HCT116 (cell line): ENCODE measurements at regions not wholly inside any gene's neighbourhood (a gene's known extent, or its start where the extent isn't known, plus 50 kb on each side); places are given as distances from the start of the nearest gene placed in this dataset.

Experiments used
- ATAC-seq: fragments of 200-7000 bp; cut with Tn5 transposase; 2 replicates; pipeline ENCODE4 v1.9.1; 2020; ENCODE audit warnings: mild to moderate bottlenecking, moderate library complexity
- BruUV-seq: library from RNA; stranded (reverse); fragments of 400-500 nt; replicated peaks from 2 replicates; lab custom pipeline; 2021; lab: Mats Ljungman, UMichigan
- CTCF ChIA-PET: fragments of 300-600 bp; sonication (Branson Sonifier 250); formaldehyde crosslinking; loops from one replicate; lab custom pipeline; 2021; ENCODE audit warnings: antibody characterized with exemption; lab: Charles Lee
- POLR2A ChIA-PET: fragments of 300-600, 350-600 bp; sonication (Branson Sonifier 250); formaldehyde crosslinking; loops from one replicate; lab custom pipeline; 2021; ENCODE audit warnings: antibody characterized with exemption; lab: Charles Lee
- RAD21 ChIA-PET, 2 experiments: fragments of 300-600 bp; sonication (Branson Sonifier 250); formaldehyde crosslinking; loops; one replicate each; lab custom pipeline; 2023; ENCODE audit warnings: low total read pairs in 2 of 2; ENCODE audit not compliant: uncharacterized antibody in 2 of 2, unreplicated experiment in 2 of 2, low non-redundant PET in 1 of 2; lab: Charles Lee
- DNase-seq: peaks from one replicate; pipeline ENCODE4 v3.0.0-alpha.2; 2010; ENCODE audit warnings: low read depth, low spot score
- H2AFZ ChIP-seq: fragments of 200-600 bp; shearing (Covaris generic), sonication (generic); 2 replicates; pipeline ENCODE4 v1.6.1; 2017; ENCODE audit warnings: low read depth, mixed run types, mixed read lengths, antibody characterized with exemption, low read length; ENCODE audit not compliant: poor library complexity, severe bottlenecking
- H3K27ac ChIP-seq: 2 replicates; pipeline ENCODE4 v1.5.1; 2012; ENCODE audit warnings: low read depth, low read length
- H3K27me3 ChIP-seq: fragments of 200-600 bp; sonication (generic); 2 replicates; pipeline ENCODE4 v1.6.1; 2016; ENCODE audit warnings: mixed run types, low read length, mixed read lengths; ENCODE audit not compliant: insufficient read depth
- H3K36me3 ChIP-seq, 2 experiments: fragments of 200-500 bp in 1 of 2; fragments of 200-600 bp in 1 of 2; sonication (Bioruptor generic) in 1 of 2; sonication (generic) in 1 of 2; 2 replicates each; pipeline versions ENCODE4 v1.5.1 to v1.6.1; 2014 to 2016; ENCODE audit warnings: low read length in 2 of 2, inconsistent platforms in 1 of 2, mixed read lengths in 1 of 2, mixed run types in 1 of 2; ENCODE audit not compliant: insufficient read depth in 2 of 2, control insufficient read depth in 1 of 2
- H3K4me1 ChIP-seq, 2 experiments: fragments of 200-600 bp in 1 of 2; sonication (generic) in 1 of 2; 2 replicates each; pipeline versions ENCODE4 v1.5.1 to v1.6.1; 2012 to 2017; ENCODE audit warnings: low read length in 2 of 2, inconsistent platforms in 1 of 2, mild to moderate bottlenecking in 1 of 2, mixed read lengths in 1 of 2, mixed run types in 1 of 2, moderate library complexity in 1 of 2; ENCODE audit not compliant: insufficient read depth in 2 of 2, control insufficient read depth in 1 of 2
- H3K4me2 ChIP-seq: fragments of 200-600 bp; sonication (generic); 2 replicates; pipeline ENCODE4 v1.6.1; 2017; ENCODE audit warnings: mixed run types, low read length, mixed read lengths
- H3K4me3 ChIP-seq, 2 experiments: fragments of 200-600 bp in 1 of 2; sonication (generic) in 1 of 2; replicated peaks in 1 of 2; 2 replicates each; pipeline ENCODE4 v1.5.1; 2011 to 2016; ENCODE audit warnings: low read length in 2 of 2, control low read depth in 1 of 2, low read depth in 1 of 2, mild to moderate bottlenecking in 1 of 2, mixed read lengths in 1 of 2, mixed run types in 1 of 2
- H3K79me2 ChIP-seq: fragments of 200-600 bp; sonication (generic); 2 replicates; pipeline ENCODE4 v1.6.1; 2017; ENCODE audit warnings: mild to moderate bottlenecking, mixed run types, low read length, moderate library complexity, mixed read lengths; ENCODE audit not compliant: insufficient read depth
- H3K9ac ChIP-seq: fragments of 200-600 bp; sonication (generic); 2 replicates; pipeline ENCODE4 v1.6.1; 2016; ENCODE audit warnings: low read length, mixed read lengths
- H3K9me2 ChIP-seq: fragments of 200-600 bp; sonication (generic), shearing (Covaris generic); 2 replicates; pipeline ENCODE4 v1.6.1; 2017; ENCODE audit warnings: mixed run types, mild to moderate bottlenecking, moderate library complexity; ENCODE audit not compliant: insufficient read depth
- H3K9me3 ChIP-seq, 2 experiments: fragments of 200-500 bp in 1 of 2; fragments of 200-600 bp in 1 of 2; sonication (Bioruptor generic) in 1 of 2; sonication (generic) in 1 of 2; 2 replicates each; pipeline ENCODE4 v1.6.1; 2014 to 2017; ENCODE audit warnings: low read length in 2 of 2, mixed read lengths in 2 of 2, inconsistent platforms in 1 of 2, low read depth in 1 of 2, mild to moderate bottlenecking in 1 of 2, mixed run types in 1 of 2, moderate library complexity in 1 of 2; ENCODE audit not compliant: control insufficient read depth in 1 of 2, insufficient read depth in 1 of 2
- H4K20me1 ChIP-seq: fragments of 200-600 bp; sonication (generic), shearing (Covaris generic); 2 replicates; pipeline ENCODE4 v1.6.1; 2017; ENCODE audit warnings: mixed run types, mild to moderate bottlenecking, moderate library complexity; ENCODE audit not compliant: insufficient read depth
- CEBPB ChIP-seq: IDR thresholded peaks from 2 replicates; pipeline ENCODE4 v1.6.1; 2012; ENCODE audit warnings: low read depth
- EZH2 ChIP-seq: fragments of 200-600 bp; sonication (generic); IDR thresholded peaks from 2 replicates; pipeline ENCODE4 v1.6.1; 2017; ENCODE audit warnings: antibody characterized with exemption, mixed run types
- FOSL1 ChIP-seq: IDR thresholded peaks from 2 replicates; pipeline ENCODE4 v1.6.1; 2012; ENCODE audit warnings: low read depth
- YY1 ChIP-seq: IDR thresholded peaks from 2 replicates; pipeline ENCODE4 v1.6.1; 2011; ENCODE audit warnings: low read length, low read depth, moderate library complexity, mild to moderate bottlenecking; ENCODE audit not compliant: insufficient replicate concordance; ENCODE audit errors: extremely low read depth
- intact Hi-C: fragments of 100-400 bp; cut with micrococcal nuclease; formaldehyde crosslinking; loops from 2 replicates; pipeline ENCODE4 v1.10.0; 2022
- TF ChIP-seq, protein P1 (sequence below): IDR thresholded peaks from 2 replicates; pipeline ENCODE4 v1.6.1; 2012; ENCODE audit warnings: low read depth
- TF ChIP-seq, protein P2 (sequence below): IDR thresholded peaks from 2 replicates; pipeline ENCODE4 v1.6.1; 2012
- TF ChIP-seq, protein P3 (sequence below), 3 experiments: fragments of 200-600 bp in 1 of 3; sonication (generic) in 1 of 3; IDR thresholded peaks in 2 of 3; conservative IDR thresholded peaks in 1 of 3; 2 replicates each; pipeline ENCODE4 v1.5.1; 2012 to 2017; ENCODE audit warnings: low read depth in 2 of 3, low read length in 2 of 3, antibody characterized with exemption in 1 of 3, borderline replicate concordance in 1 of 3, control low read depth in 1 of 3, mild to moderate bottlenecking in 1 of 3, mixed read lengths in 1 of 3, mixed run types in 1 of 3, moderate library complexity in 1 of 3; ENCODE audit not compliant: insufficient read depth in 1 of 3

DNA sequence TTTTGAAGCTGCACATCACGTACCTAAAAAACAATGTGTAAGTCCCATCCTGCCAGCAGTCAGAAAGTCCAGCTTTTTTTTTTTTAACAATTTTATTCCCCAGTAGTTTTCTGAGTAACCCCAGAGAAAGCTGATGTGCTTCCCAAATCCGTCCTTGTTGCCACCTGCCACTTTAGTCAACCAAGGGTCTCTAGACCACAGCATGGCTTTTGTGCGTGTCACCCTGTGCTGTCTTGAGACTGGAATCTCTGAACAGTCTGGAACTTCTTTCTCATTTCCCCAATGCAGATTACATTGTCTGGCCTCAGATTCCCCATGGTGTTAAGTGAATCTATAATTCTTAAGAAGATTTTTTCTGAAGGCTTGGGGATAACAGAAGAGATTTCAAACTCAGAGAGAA is 289.2 kb upstream of the KLF12 start:
- Histone ChIP-seq H3K27ac (no peak overlapping the region), H3K9me3 (no peaks in the 10 kb centered on the region), H4K20me1 (no peaks in the 10 kb centered on the region), H3K9ac (no peak overlapping the region), H3K36me3 (no peaks in the 10 kb centered on the region), H3K4me1 (no peaks in the 10 kb centered on the region), H3K9me2 (no peaks in the 10 kb centered on the region), H3K27me3 (no peaks in the 10 kb centered on the region), H3K4me3 (no peak overlapping the region), H3K4me2 (no peak overlapping the region), H2AFZ (no peak overlapping the region), H3K79me2 (no peaks in the 10 kb centered on the region)
- ATAC-seq (no peak), DNase-seq (no peak)
- TF ChIP-seq EZH2 (no peak), CEBPB (no peak), FOSL1 (no peak), YY1 (no peak)
- TF ChIP-seq, protein P1, sequence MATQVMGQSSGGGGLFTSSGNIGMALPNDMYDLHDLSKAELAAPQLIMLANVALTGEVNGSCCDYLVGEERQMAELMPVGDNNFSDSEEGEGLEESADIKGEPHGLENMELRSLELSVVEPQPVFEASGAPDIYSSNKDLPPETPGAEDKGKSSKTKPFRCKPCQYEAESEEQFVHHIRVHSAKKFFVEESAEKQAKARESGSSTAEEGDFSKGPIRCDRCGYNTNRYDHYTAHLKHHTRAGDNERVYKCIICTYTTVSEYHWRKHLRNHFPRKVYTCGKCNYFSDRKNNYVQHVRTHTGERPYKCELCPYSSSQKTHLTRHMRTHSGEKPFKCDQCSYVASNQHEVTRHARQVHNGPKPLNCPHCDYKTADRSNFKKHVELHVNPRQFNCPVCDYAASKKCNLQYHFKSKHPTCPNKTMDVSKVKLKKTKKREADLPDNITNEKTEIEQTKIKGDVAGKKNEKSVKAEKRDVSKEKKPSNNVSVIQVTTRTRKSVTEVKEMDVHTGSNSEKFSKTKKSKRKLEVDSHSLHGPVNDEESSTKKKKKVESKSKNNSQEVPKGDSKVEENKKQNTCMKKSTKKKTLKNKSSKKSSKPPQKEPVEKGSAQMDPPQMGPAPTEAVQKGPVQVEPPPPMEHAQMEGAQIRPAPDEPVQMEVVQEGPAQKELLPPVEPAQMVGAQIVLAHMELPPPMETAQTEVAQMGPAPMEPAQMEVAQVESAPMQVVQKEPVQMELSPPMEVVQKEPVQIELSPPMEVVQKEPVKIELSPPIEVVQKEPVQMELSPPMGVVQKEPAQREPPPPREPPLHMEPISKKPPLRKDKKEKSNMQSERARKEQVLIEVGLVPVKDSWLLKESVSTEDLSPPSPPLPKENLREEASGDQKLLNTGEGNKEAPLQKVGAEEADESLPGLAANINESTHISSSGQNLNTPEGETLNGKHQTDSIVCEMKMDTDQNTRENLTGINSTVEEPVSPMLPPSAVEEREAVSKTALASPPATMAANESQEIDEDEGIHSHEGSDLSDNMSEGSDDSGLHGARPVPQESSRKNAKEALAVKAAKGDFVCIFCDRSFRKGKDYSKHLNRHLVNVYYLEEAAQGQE, result no peak
- TF ChIP-seq, protein P2, sequence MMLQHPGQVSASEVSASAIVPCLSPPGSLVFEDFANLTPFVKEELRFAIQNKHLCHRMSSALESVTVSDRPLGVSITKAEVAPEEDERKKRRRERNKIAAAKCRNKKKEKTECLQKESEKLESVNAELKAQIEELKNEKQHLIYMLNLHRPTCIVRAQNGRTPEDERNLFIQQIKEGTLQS, result no peak
- TF ChIP-seq, protein P3, sequence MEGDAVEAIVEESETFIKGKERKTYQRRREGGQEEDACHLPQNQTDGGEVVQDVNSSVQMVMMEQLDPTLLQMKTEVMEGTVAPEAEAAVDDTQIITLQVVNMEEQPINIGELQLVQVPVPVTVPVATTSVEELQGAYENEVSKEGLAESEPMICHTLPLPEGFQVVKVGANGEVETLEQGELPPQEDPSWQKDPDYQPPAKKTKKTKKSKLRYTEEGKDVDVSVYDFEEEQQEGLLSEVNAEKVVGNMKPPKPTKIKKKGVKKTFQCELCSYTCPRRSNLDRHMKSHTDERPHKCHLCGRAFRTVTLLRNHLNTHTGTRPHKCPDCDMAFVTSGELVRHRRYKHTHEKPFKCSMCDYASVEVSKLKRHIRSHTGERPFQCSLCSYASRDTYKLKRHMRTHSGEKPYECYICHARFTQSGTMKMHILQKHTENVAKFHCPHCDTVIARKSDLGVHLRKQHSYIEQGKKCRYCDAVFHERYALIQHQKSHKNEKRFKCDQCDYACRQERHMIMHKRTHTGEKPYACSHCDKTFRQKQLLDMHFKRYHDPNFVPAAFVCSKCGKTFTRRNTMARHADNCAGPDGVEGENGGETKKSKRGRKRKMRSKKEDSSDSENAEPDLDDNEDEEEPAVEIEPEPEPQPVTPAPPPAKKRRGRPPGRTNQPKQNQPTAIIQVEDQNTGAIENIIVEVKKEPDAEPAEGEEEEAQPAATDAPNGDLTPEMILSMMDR (IDR thresholded peaks at IDR 0.05 in 2 of 3, conservative IDR thresholded peaks at IDR 0.05 in 1 of 3; ENCODE audit: borderline replicate concordance in 1 of 3, insufficient read depth in 1 of 3, low read depth in 2 of 3, low read length in 2 of 3), result no peak
- no TSS peak for BruUV-seq
- intact Hi-C loops, result no loop called here
- RAD21 ChIA-PET, result no interaction called here
- CTCF ChIA-PET, result no interaction called here
- POLR2A ChIA-PET, result no interaction called here
